Transverse colon (tissue), 3 donors: ENCODE measurements at regions not wholly inside any gene's neighbourhood (a gene's known extent, or its start where the extent isn't known, plus 50 kb on each side); places are given as distances from the start of the nearest gene placed in this dataset.

ENCODE experiments used
- CTCF ChIP-seq, 5 experiments: fragments of 200-600 bp in 3 of 5; fragments of 450-650 bp in 2 of 5; sonication (generic) in 3 of 5; IDR thresholded peaks; 1 replicate in 2 of 5; 2 replicates in 3 of 5; pipeline ENCODE4 v1.5.1; 2016 to 2017; ENCODE audit warnings: antibody characterized with exemption in 5 of 5, inconsistent platforms in 3 of 5, mild to moderate bottlenecking in 2 of 5, moderate library complexity in 1 of 5
- EP300 ChIP-seq: sonication (generic); formaldehyde crosslinking; IDR thresholded peaks from one replicate; pipeline ENCODE4 v1.6.1; 2017; ENCODE audit warnings: antibody characterized with exemption, low read depth
- POLR2A ChIP-seq: fragments of 450-650 bp; IDR thresholded peaks from one replicate; pipeline ENCODE4 v1.6.1; 2016; ENCODE audit warnings: antibody characterized with exemption, mild to moderate bottlenecking, moderate library complexity

GRCh38 chr3:178054471-178054870 is 481.8 kb upstream of the KCNMB2 start:
- no peak for TF ChIP-seq CTCF (IDR thresholded peaks at IDR 0.05)
- TF ChIP-seq EP300 = no peak
- TF ChIP-seq POLR2A = no peak
